Chondrocyte (in vitro differentiated cells): ENCODE measurements at regions not wholly inside any gene's neighbourhood (a gene's known extent, or its start where the extent isn't known, plus 50 kb on each side); places are given as distances from the start of the nearest gene placed in this dataset.

ENCODE experiments used
- DNase-seq: peaks from one replicate; pipeline ENCODE4 v3.0.0; 2021; ENCODE audit warnings: mixed read lengths, low spot score
- H3K27ac Mint-ChIP-seq: one replicate; pipeline ENCODE4 v1.8.0; 2021; ENCODE audit warnings: mild to moderate bottlenecking, moderate library complexity, mixed read lengths; ENCODE audit not compliant: unreplicated experiment
- H3K27me3 Mint-ChIP-seq: 2 replicates; pipeline ENCODE4 v1.8.0; 2021; ENCODE audit warnings: low read depth, mixed read lengths
- H3K36me3 Mint-ChIP-seq: 2 replicates; pipeline ENCODE4 v1.8.0; 2021; ENCODE audit warnings: low read depth, mixed read lengths
- H3K4me1 Mint-ChIP-seq: 2 replicates; pipeline ENCODE4 v1.8.0; 2021; ENCODE audit warnings: low read depth, mild to moderate bottlenecking, mixed read lengths
- H3K4me3 Mint-ChIP-seq: one replicate; pipeline ENCODE4 v1.8.0; 2021; ENCODE audit warnings: mild to moderate bottlenecking, moderate library complexity, mixed read lengths; ENCODE audit not compliant: unreplicated experiment
- H3K9me3 Mint-ChIP-seq: 2 replicates; pipeline ENCODE4 v1.8.0; 2021; ENCODE audit warnings: low read depth, mixed read lengths
- CTCF ChIP-seq: fragments of 200-600 bp; sonication (generic); IDR thresholded peaks from 2 replicates; pipeline ENCODE4 v1.5.0; 2021; ENCODE audit warnings: antibody characterized with exemption, mild to moderate bottlenecking, moderate library complexity

- peaks cover 46% of the 10 kb centered on the region for H3K4me1 Mint-ChIP-seq
- TF ChIP-seq CTCF = no peak
- DNase-seq = no peak
Observed at GRCh38 chr6:89023591-89024441, 56.7 kb upstream of the PNRC1 start.

GRCh38 chr6:89022798-89023197 is 57.8 kb upstream of the PNRC1 start:
- Mint-ChIP-seq H3K27me3 (no peaks in the 10 kb centered on the region), H3K4me3 (no peak overlapping the region), H3K4me1 (peaks cover 36% of the 10 kb centered on the region), H3K27ac (no peak overlapping the region), H3K9me3 (no peaks in the 10 kb centered on the region), H3K36me3 (no peaks in the 10 kb centered on the region)
- DNase-seq = no peak
- no peak for TF ChIP-seq CTCF

More at GRCh38 chr6:89023591-89024441, 56.7 kb upstream of the PNRC1 start:
- Mint-ChIP-seq H3K27ac (peak overlapping the region; percentile 6), H3K36me3 (no peaks in the 10 kb centered on the region), H3K9me3 (no peaks in the 10 kb centered on the region), H3K27me3 (no peaks in the 10 kb centered on the region), H3K4me3 (no peak overlapping the region)

GRCh38 chr6:89021629-89022028 is 58.2 kb upstream of the RNGTT start:
- DNase-seq = no peak
- peaks cover 33% of the 10 kb centered on the region for H3K4me1 Mint-ChIP-seq
- no peak overlapping the region for H3K4me3 Mint-ChIP-seq
- no peak overlapping the region for H3K27ac Mint-ChIP-seq
- H3K27me3 Mint-ChIP-seq = no peaks in the 10 kb centered on the region
- TF ChIP-seq CTCF = no peak
- H3K9me3 Mint-ChIP-seq = peaks cover 3% of the 10 kb centered on the region
- no peaks in the 10 kb centered on the region for H3K36me3 Mint-ChIP-seq

GRCh38 chr6:89015971-89016370 is 52.6 kb upstream of the RNGTT start:
- no peak overlapping the region for H3K27ac Mint-ChIP-seq
- DNase-seq = no peak
- peaks cover 2% of the 10 kb centered on the region for H3K27me3 Mint-ChIP-seq
- TF ChIP-seq CTCF = no peak
- no peaks in the 10 kb centered on the region for H3K36me3 Mint-ChIP-seq
- no peaks in the 10 kb centered on the region for H3K4me1 Mint-ChIP-seq
- H3K4me3 Mint-ChIP-seq = no peak overlapping the region
- peaks cover 5% of the 10 kb centered on the region for H3K9me3 Mint-ChIP-seq

- no peak for TF ChIP-seq CTCF
- peaks cover under 1% of the 10 kb centered on the region for H3K4me1 Mint-ChIP-seq
- H3K4me3 Mint-ChIP-seq = no peak overlapping the region
- H3K27me3 Mint-ChIP-seq = peaks cover 2% of the 10 kb centered on the region
- H3K27ac Mint-ChIP-seq = no peak overlapping the region
- peaks cover 5% of the 10 kb centered on the region for H3K9me3 Mint-ChIP-seq
- no peak for DNase-seq
- H3K36me3 Mint-ChIP-seq = no peaks in the 10 kb centered on the region
Observed at GRCh38 chr6:89013438-89013837, 50.0 kb upstream of the RNGTT start.
